Endothelial cell (in vitro differentiated cells): ENCODE measurements at regions not wholly inside any gene's neighbourhood (a gene's known extent, or its start where the extent isn't known, plus 50 kb on each side); places are given as distances from the start of the nearest gene placed in this dataset.

ENCODE experiments used
- DNase-seq: peaks from one replicate; pipeline ENCODE4 v3.0.0; 2021; ENCODE audit warnings: low spot score
- H3K27ac Mint-ChIP-seq: one replicate; pipeline ENCODE4 v1.8.0; 2021; ENCODE audit warnings: mixed read lengths, inconsistent platforms; ENCODE audit not compliant: unreplicated experiment
- H3K27me3 Mint-ChIP-seq: one replicate; pipeline ENCODE4 v1.8.0; 2021; ENCODE audit warnings: mild to moderate bottlenecking, moderate library complexity, mixed read lengths, inconsistent platforms; ENCODE audit not compliant: unreplicated experiment
- H3K36me3 Mint-ChIP-seq: one replicate; pipeline ENCODE4 v1.8.0; 2021; ENCODE audit warnings: mild to moderate bottlenecking, low read depth, mixed read lengths, inconsistent platforms; ENCODE audit not compliant: unreplicated experiment
- H3K4me1 Mint-ChIP-seq: one replicate; pipeline ENCODE4 v1.8.0; 2021; ENCODE audit warnings: mild to moderate bottlenecking, mixed read lengths, inconsistent platforms; ENCODE audit not compliant: unreplicated experiment
- H3K4me3 Mint-ChIP-seq: one replicate; pipeline ENCODE4 v1.8.0; 2021; ENCODE audit warnings: mild to moderate bottlenecking, mixed read lengths, inconsistent platforms; ENCODE audit not compliant: unreplicated experiment
- H3K9me3 Mint-ChIP-seq: one replicate; pipeline ENCODE4 v1.8.0; 2021; ENCODE audit warnings: mixed read lengths, inconsistent platforms; ENCODE audit not compliant: unreplicated experiment
- CTCF ChIP-seq: fragments of 200-600 bp; sonication (generic); IDR thresholded peaks from one replicate; pipeline ENCODE4 v1.5.0; 2021; ENCODE audit warnings: antibody characterized with exemption; ENCODE audit not compliant: unreplicated experiment

GRCh38 chr2:191749181-191749540, 71.2 kb downstream of the NABP1 start:
- no peak for DNase-seq
- H3K4me3 Mint-ChIP-seq, result no peak overlapping the region
- H3K36me3 Mint-ChIP-seq, result no peaks in the 10 kb centered on the region

GRCh38 chr2:191754103-191754502, 76.2 kb downstream of the NABP1 start:
- no peaks in the 10 kb centered on the region for H3K9me3 Mint-ChIP-seq
- no peaks in the 10 kb centered on the region for H3K27me3 Mint-ChIP-seq
- H3K36me3 Mint-ChIP-seq, result no peaks in the 10 kb centered on the region
- H3K4me1 Mint-ChIP-seq, result peaks cover 3% of the 10 kb centered on the region
- TF ChIP-seq CTCF, result no peak
- no peak for DNase-seq
- no peak overlapping the region for H3K4me3 Mint-ChIP-seq
- H3K27ac Mint-ChIP-seq, result no peak overlapping the region

More at GRCh38 chr2:191749181-191749540, 71.2 kb downstream of the NABP1 start:
- H3K9me3 Mint-ChIP-seq, result no peaks in the 10 kb centered on the region
- H3K27ac Mint-ChIP-seq, result no peak overlapping the region
- H3K4me1 Mint-ChIP-seq, result no peaks in the 10 kb centered on the region
- H3K27me3 Mint-ChIP-seq, result no peaks in the 10 kb centered on the region
- TF ChIP-seq CTCF, result no peak

- TF ChIP-seq CTCF, result no peak
- H3K4me3 Mint-ChIP-seq, result no peak overlapping the region
- H3K27me3 Mint-ChIP-seq, result no peaks in the 10 kb centered on the region
- H3K4me1 Mint-ChIP-seq, result peaks cover 3% of the 10 kb centered on the region
- H3K9me3 Mint-ChIP-seq, result no peaks in the 10 kb centered on the region
- no peak for DNase-seq
- no peaks in the 10 kb centered on the region for H3K36me3 Mint-ChIP-seq
- no peak overlapping the region for H3K27ac Mint-ChIP-seq
These were observed 78.8 kb downstream of the NABP1 start for GRCh38 chr2:191756761-191757160.

GRCh38 chr2:191757208-191757607, 79.3 kb downstream of the NABP1 start:
- peaks cover 3% of the 10 kb centered on the region for H3K4me1 Mint-ChIP-seq
- H3K4me3 Mint-ChIP-seq, result no peak overlapping the region
- no peak overlapping the region for H3K27ac Mint-ChIP-seq
- no peaks in the 10 kb centered on the region for H3K27me3 Mint-ChIP-seq
- H3K9me3 Mint-ChIP-seq, result no peaks in the 10 kb centered on the region
- H3K36me3 Mint-ChIP-seq, result no peaks in the 10 kb centered on the region
- no peak for DNase-seq
- TF ChIP-seq CTCF, result no peak

- H3K27ac Mint-ChIP-seq, result no peak overlapping the region
- H3K27me3 Mint-ChIP-seq, result no peaks in the 10 kb centered on the region
These were observed 80.9 kb downstream of the NABP1 start for GRCh38 chr2:191758518-191759507.

More at GRCh38 chr2:191758518-191759507, 80.9 kb downstream of the NABP1 start:
- peaks cover 3% of the 10 kb centered on the region for H3K4me1 Mint-ChIP-seq
- no peaks in the 10 kb centered on the region for H3K36me3 Mint-ChIP-seq
- peak; percentile 61 for TF ChIP-seq CTCF
- DNase-seq, result peak; percentile 63
- H3K9me3 Mint-ChIP-seq, result no peaks in the 10 kb centered on the region
- no peak overlapping the region for H3K4me3 Mint-ChIP-seq
